Esophagus muscularis mucosa (tissue), 4 donors: ENCODE measurements at regions not wholly inside any gene's neighbourhood (a gene's known extent, or its start where the extent isn't known, plus 50 kb on each side); places are given as distances from the start of the nearest gene placed in this dataset.

Source experiments
- DNase-seq: peaks from one replicate; pipeline ENCODE4 v3.0.0-alpha.2; 2017; ENCODE audit errors: extremely low spot score
- H3K27ac ChIP-seq, 4 donors: fragments of 200-600 bp; sonication (generic); replicated peaks in 1 of 4; 1 replicate in 3 of 4; 2 replicates in 1 of 4; pipeline ENCODE4 v1.5.1; 2016 to 2019; ENCODE audit warnings: mild to moderate bottlenecking in 1 of 4
- H3K27me3 ChIP-seq, 4 donors: fragments of 200-600 bp; sonication (generic); one replicate each; pipeline versions ENCODE4 v1.5.1 to v1.6.0; 2016 to 2019
- H3K36me3 ChIP-seq, 4 donors: fragments of 200-600 bp; sonication (generic); one replicate each; pipeline ENCODE4 v1.5.1; 2016 to 2019
- H3K4me1 ChIP-seq, 4 donors: fragments of 200-600 bp; sonication (generic); one replicate each; pipeline ENCODE4 v1.5.1; 2016 to 2019
- H3K4me3 ChIP-seq, 4 donors: fragments of 200-600 bp; sonication (generic); 1 replicate in 2 of 4; 2 replicates in 2 of 4; pipeline ENCODE4 v1.5.1; 2016 to 2019; ENCODE audit warnings: mild to moderate bottlenecking in 4 of 4, moderate library complexity in 1 of 4
- H3K9me3 ChIP-seq, 4 donors: fragments of 200-600 bp; sonication (generic); 1 replicate in 3 of 4; 2 replicates in 1 of 4; pipeline ENCODE4 v1.5.1; 2016 to 2019
- EP300 ChIP-seq: sonication (generic); formaldehyde crosslinking; IDR thresholded peaks from one replicate; pipeline ENCODE4 v1.6.1; 2017; ENCODE audit warnings: antibody characterized with exemption
- POLR2A ChIP-seq: fragments of 450-650 bp; IDR thresholded peaks from one replicate; pipeline ENCODE4 v1.6.1; 2017; ENCODE audit warnings: antibody characterized with exemption, moderate library complexity, mild to moderate bottlenecking, low read depth
- POLR2AphosphoS5 ChIP-seq, 2 donors: sonication (generic); formaldehyde crosslinking; IDR thresholded peaks; one replicate each; pipeline ENCODE4 v1.6.1; 2017; ENCODE audit warnings: antibody characterized with exemption in 2 of 2
- WGBS: methylation state at CpG from one replicate; pipeline ENCODE4 v1.1.5; 2018; 5-methylcytosine and 5-hydroxymethylcytosine counted together
- intact Hi-C: fragments of 100-400 bp; cut with DNase I; formaldehyde crosslinking; loops from one replicate; pipeline ENCODE4 v1.15.1; 2023
- TF ChIP-seq, protein P1 (sequence below), 3 experiments: fragments of 200-600 bp in 2 of 3; fragments of 450-650 bp in 1 of 3; sonication (generic) in 2 of 3; IDR thresholded peaks; one replicate each; pipeline ENCODE4 v1.5.1; 2017 to 2019; ENCODE audit warnings: antibody characterized with exemption in 3 of 3, mild to moderate bottlenecking in 2 of 3, moderate library complexity in 1 of 3

DNA sequence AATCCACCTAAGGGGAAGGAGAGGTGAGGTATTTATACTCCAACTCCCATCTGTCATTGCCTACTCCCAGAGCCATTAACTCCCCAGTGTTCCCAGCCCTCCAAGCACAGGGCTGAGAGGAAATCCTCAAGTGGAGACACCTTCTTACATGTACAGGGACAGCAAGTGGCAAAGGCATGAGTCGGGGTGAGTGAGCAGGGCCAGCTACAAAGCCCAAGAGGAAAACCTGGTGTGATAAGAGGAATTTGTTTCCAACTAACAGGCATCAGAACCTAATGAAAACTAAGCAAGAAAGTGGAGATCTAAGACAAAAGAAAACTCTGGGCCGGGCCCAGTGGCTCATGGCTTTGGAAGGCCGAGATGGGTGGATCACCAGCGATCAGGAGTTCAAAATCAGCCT, 70.0 kb upstream of the SRSF6 start:
- Histone ChIP-seq H3K4me1 (peaks cover 0 to 17% (median 16%) of the 10 kb centered on the region in 4 donors), H3K36me3 (no peaks in the 10 kb centered on the region), H3K27ac (no peak overlapping the region), H3K9me3 (no peaks in the 10 kb centered on the region), H3K27me3 (peaks cover 0 to 24% (median 0%) of the 10 kb centered on the region in 4 donors), H3K4me3 (no peak overlapping the region)
- 84% methylated on average over 4 of the region's 4 CpGs for WGBS
- intact Hi-C loops = no loop called here
- TF ChIP-seq, protein P1, sequence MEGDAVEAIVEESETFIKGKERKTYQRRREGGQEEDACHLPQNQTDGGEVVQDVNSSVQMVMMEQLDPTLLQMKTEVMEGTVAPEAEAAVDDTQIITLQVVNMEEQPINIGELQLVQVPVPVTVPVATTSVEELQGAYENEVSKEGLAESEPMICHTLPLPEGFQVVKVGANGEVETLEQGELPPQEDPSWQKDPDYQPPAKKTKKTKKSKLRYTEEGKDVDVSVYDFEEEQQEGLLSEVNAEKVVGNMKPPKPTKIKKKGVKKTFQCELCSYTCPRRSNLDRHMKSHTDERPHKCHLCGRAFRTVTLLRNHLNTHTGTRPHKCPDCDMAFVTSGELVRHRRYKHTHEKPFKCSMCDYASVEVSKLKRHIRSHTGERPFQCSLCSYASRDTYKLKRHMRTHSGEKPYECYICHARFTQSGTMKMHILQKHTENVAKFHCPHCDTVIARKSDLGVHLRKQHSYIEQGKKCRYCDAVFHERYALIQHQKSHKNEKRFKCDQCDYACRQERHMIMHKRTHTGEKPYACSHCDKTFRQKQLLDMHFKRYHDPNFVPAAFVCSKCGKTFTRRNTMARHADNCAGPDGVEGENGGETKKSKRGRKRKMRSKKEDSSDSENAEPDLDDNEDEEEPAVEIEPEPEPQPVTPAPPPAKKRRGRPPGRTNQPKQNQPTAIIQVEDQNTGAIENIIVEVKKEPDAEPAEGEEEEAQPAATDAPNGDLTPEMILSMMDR (IDR thresholded peaks at IDR 0.05) = no peak
- TF ChIP-seq POLR2A (no peak), POLR2AphosphoS5 (IDR thresholded peaks at IDR 0.05) (no peak), EP300 (no peak)
- peak; percentile 86 for DNase-seq

DNA sequence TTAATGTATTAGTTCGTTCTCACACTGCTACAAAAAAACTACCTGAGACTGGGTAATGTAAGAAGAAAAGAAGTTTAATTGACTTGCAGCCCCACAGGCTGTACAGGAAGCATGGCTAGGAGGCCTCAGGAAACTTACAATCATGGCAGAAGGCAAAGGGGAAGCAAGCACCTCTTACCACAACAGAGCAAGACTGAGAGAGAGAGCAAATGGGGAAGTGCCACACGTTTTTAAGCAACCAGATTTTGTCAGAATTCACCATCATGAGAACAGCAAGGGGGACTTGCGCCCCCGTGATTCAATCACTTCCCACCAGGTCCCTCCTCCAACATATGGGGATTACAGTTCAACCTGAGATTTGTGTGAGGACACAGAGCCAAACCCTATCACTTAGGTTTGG, 70.8 kb upstream of the SRSF6 start:
- Histone ChIP-seq H3K9me3 (no peaks in the 10 kb centered on the region), H3K4me3 (no peak overlapping the region), H3K36me3 (no peaks in the 10 kb centered on the region), H3K4me1 (peaks cover 0 to 17% (median 16%) of the 10 kb centered on the region in 4 donors), H3K27ac (no peak overlapping the region), H3K27me3 (peaks cover 0 to 20% (median 0%) of the 10 kb centered on the region in 4 donors)
- DNase-seq = peak; percentile 24
- WGBS = 60% methylated on average over 4 of the region's 4 CpGs
- intact Hi-C loops = no loop called here
- TF ChIP-seq POLR2AphosphoS5 (IDR thresholded peaks at IDR 0.05) (no peak), EP300 (no peak), POLR2A (no peak)
- TF ChIP-seq, protein P1 (IDR thresholded peaks at IDR 0.05) = no peak

DNA sequence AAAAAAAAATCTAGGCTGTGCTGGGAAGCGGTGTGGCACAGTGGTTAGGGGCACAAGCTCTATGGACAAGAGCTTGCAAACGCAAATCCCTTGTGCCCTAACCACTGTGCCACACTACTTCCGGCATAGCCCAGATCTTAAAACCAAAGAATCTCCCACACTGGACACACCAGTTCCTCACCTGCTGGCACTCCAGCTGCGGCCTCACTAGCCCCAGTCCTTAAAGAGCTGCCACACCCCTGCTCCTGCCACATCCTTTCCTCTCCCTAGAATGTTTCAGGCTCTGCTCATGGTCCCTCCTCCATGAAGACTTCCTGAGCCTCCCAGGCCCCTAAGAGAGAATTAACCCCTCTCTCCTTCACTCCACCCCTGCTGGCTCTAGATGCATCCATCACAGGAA, 71.8 kb upstream of the SRSF6 start:
- Histone ChIP-seq H3K4me1 (peaks cover 0 to 17% (median 16%) of the 10 kb centered on the region in 4 donors), H3K27me3 (peaks cover 0 to 20% (median 0%) of the 10 kb centered on the region in 4 donors), H3K4me3 (no peak overlapping the region), H3K9me3 (no peaks in the 10 kb centered on the region), H3K36me3 (no peaks in the 10 kb centered on the region), H3K27ac (no peak overlapping the region)
- peak; percentile 60 for DNase-seq
- no peak for TF ChIP-seq POLR2A
- TF ChIP-seq, protein P1 (IDR thresholded peaks at IDR 0.05) = no peak
- no peak for TF ChIP-seq POLR2AphosphoS5 (IDR thresholded peaks at IDR 0.05)
- TF ChIP-seq EP300 = no peak
- intact Hi-C loops = no loop called here
- 89% methylated on average over 4 of the region's 4 CpGs for WGBS

DNA sequence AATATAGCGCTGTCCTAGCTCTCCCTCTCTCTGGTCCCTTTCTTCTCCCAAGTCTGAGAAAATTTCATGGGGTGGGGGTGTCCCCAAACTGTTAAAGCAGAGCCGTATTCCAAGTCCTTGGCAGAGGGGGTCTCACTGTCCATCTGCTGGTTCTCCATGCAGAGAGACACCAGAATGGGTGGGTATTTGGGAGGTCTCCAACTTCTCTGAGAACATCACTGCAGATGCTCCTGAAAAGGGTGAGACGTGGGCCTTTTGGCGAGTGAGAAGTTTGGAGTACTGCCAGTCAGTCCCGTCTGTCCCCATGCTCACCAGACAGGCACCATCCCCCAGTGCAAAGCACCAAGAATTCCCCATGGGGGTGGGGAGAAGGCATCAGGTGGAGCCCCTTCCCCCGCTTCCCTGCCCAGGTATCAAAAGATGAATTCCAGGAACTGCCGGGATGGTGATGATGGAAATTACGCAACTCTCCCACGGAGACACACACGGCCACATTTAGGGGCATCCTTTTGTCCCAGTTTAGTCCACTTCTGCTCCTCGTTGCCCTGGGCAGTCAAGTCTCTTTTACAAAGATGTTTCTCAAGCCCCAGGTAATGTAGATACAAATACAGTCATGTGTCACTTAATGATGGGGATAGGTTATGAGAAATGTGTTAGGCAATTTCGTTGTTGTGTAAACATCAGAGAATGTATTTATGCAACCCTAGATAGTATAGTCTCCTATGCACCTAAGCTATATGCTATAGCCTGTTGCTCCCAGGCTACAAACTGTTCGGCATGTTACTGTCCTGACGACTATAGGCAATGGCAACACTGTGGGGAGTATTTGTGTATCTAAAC, 73.4 kb upstream of the SRSF6 start:
- Histone ChIP-seq H3K27ac (no peak overlapping the region), H3K4me3 (no peak overlapping the region), H3K27me3 (peaks cover 0 to 11% (median 0%) of the 10 kb centered on the region in 4 donors), H3K9me3 (no peaks in the 10 kb centered on the region), H3K4me1 (peaks cover 0 to 12% (median 9%) of the 10 kb centered on the region in 4 donors), H3K36me3 (no peaks in the 10 kb centered on the region)
- intact Hi-C loops = no loop called here
- no peak for DNase-seq
- 79% methylated on average over 10 of the region's 14 CpGs for WGBS
- TF ChIP-seq POLR2A (no peak), EP300 (no peak), POLR2AphosphoS5 (IDR thresholded peaks at IDR 0.05) (no peak)
- TF ChIP-seq, protein P1 (IDR thresholded peaks at IDR 0.05) = no peak
